ENCODE measurements at regions not wholly inside any gene's neighbourhood (a gene's known extent, or its start where the extent isn't known, plus 50 kb on each side); places are given as distances from the start of the nearest gene placed in this dataset.
"Not testable (repeated sequence)": the region's sequence is repeated elsewhere in the genome, so short reads cannot be mapped to it uniquely, and the experiment has no call there.

DNA sequence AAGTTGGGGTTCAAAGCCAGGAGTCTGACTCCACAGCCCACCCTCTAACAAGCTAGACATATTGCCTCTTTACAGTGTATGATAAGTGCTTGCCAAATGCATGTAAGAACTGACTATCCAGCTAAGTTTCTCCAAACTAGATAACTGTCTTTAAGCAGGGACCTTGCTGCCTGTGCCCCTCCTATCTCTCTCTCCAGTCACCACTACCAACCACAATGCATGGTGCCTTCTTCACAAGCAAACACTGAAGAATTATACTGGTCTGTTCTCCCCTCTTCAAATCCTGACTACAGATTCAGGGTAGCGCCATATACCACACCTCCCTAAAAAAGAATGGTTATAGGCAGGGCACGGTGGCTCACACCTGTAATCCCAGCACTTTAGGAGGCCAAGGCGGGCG lies 55.3 kb upstream of the WIPF3 start:
- not testable (repeated sequence) for H3K4me1 Mint-ChIP-seq

DNA sequence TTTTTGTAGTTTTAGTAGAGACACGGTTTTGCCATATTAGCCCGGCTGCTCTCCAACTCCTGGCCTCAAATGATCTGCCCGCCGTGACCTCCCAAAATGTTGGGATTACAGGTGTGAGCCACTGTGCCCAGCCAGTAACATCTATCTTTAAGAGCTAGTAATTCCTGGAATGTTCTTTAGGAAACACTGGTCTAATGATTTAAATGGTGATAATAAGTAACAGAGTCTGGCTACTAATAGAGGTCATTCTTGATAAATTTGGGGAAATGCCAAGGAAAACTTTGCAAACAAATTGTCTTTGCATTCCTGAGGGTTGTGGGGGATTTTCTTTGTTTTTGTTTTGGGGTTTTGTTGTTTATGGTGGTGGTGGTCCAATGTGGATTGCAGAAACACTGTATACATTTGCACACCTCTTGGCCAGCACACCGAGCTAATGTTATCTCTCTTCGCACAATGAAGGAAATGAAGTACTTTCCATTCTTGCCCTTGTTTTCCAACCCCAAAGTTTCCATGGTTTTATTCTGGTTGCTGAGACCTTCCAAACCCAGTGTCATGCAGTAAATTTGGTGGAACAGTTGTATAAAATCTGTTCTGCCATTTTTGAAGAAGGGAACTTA lies 51.3 kb upstream of the WIPF3 start:
- Mint-ChIP-seq H3K4me3 (no peak overlapping the region), H3K27ac (no peak overlapping the region), H3K36me3 (no peaks in the 10 kb centered on the region), H3K27me3 (peaks cover 0 to 7% (median 4%) of the 10 kb centered on the region in 3 donors), H3K9me3 (no peaks in the 10 kb centered on the region), H3K4me1 (no peaks in the 10 kb centered on the region)
- DNase-seq (no peak), ATAC-seq (ENCODE audit: low read depth in 2 of 2) (no peak)

More for the DNA sequence above, 55.3 kb upstream of the WIPF3 start:
- H3K9me3 Mint-ChIP-seq; ATAC-seq (ENCODE audit: low read depth in 2 of 2); H3K27ac Mint-ChIP-seq; H3K36me3 Mint-ChIP-seq; DNase-seq; H3K4me3 Mint-ChIP-seq: not testable (repeated sequence)
- peaks cover 11 to 16% (median 13%) of the 10 kb centered on the region in 3 donors for H3K27me3 Mint-ChIP-seq
